ENCODE measurements at regions not wholly inside any gene's neighbourhood (a gene's known extent, or its start where the extent isn't known, plus 50 kb on each side); places are given as distances from the start of the nearest gene placed in this dataset.
"Not testable (repeated sequence)": the region's sequence is repeated elsewhere in the genome, so short reads cannot be mapped to it uniquely, and the experiment has no call there.

DNA sequence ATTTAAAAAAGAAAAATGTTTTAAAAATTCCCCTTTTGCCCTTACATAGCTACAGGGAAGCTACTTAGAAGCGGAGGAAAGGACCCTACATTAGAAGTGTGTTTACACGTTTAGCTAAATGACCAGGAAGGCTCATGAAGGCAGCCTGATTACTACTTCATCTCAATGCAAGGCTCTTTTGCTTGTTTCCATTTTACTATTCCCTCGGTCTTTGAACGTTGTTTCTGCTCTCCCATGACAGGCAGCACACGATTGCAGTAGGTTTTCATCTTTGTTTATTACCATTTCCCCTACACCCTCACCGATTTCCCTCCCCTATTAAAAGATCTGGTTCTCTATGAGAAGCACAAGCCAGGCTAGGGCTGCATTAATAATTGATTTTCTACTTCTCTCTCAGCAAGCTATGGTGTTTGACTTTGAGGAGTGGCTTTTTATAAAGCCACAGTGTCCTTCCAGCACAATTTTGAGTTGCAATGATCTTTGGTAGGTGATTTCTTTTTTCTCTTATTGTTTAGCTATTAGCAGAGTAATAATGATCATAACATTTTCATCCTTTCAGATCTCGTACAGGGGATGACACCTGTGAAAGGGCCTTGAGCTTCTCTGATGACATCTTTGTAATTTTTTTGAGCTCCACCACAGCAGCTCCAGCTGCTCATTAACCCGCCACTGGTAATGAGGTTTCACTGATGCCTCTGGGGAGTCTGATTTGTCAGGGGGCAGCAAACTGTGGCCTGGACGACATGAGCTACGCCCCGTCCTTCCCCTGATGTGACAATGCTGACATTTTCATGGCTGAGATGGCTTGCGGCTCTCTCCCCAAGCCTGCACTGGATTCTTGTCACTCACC, 670.3 kb downstream of the UQCRFS1 start:
- Histone ChIP-seq H3K79me2 (ENCODE audit: insufficient read depth, low read length) (no peaks in the 10 kb centered on the region), H3K36me3 (ENCODE audit: insufficient read depth, low read length) (no peaks in the 10 kb centered on the region), H3K27me3 (ENCODE audit: insufficient read depth, low read length) (no peaks in the 10 kb centered on the region), H3K4me2 (ENCODE audit: insufficient read depth, low read length) (no peak overlapping the region), H3K4me1 (ENCODE audit: insufficient read depth, low read length) (no peaks in the 10 kb centered on the region), H3K4me3 (ENCODE audit: insufficient read depth, low read length) (no peak overlapping the region), H2AFZ (ENCODE audit: low read length) (no peak overlapping the region), H4K20me1 (ENCODE audit: insufficient read depth, low read length) (no peaks in the 10 kb centered on the region), H3K27ac (ENCODE audit: low read depth, low read length) (no peak overlapping the region), H3K9me3 (ENCODE audit: low read depth, low read length) (no peaks in the 10 kb centered on the region)
- TF ChIP-seq, protein P1, sequence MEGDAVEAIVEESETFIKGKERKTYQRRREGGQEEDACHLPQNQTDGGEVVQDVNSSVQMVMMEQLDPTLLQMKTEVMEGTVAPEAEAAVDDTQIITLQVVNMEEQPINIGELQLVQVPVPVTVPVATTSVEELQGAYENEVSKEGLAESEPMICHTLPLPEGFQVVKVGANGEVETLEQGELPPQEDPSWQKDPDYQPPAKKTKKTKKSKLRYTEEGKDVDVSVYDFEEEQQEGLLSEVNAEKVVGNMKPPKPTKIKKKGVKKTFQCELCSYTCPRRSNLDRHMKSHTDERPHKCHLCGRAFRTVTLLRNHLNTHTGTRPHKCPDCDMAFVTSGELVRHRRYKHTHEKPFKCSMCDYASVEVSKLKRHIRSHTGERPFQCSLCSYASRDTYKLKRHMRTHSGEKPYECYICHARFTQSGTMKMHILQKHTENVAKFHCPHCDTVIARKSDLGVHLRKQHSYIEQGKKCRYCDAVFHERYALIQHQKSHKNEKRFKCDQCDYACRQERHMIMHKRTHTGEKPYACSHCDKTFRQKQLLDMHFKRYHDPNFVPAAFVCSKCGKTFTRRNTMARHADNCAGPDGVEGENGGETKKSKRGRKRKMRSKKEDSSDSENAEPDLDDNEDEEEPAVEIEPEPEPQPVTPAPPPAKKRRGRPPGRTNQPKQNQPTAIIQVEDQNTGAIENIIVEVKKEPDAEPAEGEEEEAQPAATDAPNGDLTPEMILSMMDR (IDR thresholded peaks at IDR 0.05; ENCODE audit: extremely low read depth, low read depth, low read length), result no peak
- no peak for DNase-seq (ENCODE audit: insufficient read length, low spot score, missing footprints)

DNA sequence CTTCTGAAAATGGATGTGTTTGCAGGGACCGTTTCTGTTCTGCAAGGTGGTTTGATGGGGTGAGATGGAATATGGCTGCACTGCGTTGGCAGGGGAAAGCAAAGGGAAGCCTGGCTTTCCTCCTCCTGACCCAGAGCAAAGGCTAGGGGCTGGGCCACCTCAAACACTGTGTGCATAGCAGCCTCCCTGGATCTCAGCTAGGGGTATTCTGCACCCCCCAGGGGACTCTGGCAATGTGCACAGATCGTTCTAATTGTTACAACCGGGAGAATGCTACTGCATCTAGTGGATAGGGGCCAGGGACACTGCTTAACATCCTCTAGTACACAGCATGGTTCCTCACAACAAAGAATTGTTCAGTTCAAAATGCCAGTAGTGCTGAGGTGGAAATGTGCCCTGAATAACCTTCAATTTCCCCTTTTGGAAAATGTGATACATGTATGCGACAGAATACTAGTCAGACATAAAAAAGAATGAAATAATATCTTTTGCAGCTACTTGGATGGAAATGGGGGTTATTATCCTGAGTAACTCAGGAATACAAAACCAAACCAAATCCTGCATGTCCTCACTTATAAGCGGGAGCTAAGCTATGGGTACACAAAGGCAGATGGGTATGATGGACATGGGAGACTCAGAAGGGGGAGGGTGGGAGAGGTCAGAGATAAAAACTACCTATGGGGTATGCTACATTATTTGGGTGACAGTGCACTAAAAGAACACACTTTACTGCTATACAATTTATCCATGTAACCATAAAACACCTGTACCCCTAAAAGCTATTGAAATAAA, 671.2 kb downstream of the UQCRFS1 start:
- TF ChIP-seq, protein P1 (IDR thresholded peaks at IDR 0.05; ENCODE audit: extremely low read depth, low read depth, low read length), result no peak
- Histone ChIP-seq H3K4me2 (ENCODE audit: insufficient read depth, low read length) (no peak overlapping the region), H3K79me2 (ENCODE audit: insufficient read depth, low read length) (no peaks in the 10 kb centered on the region), H4K20me1 (ENCODE audit: insufficient read depth, low read length) (no peaks in the 10 kb centered on the region), H3K27ac (ENCODE audit: low read depth, low read length) (no peak overlapping the region), H3K27me3 (ENCODE audit: insufficient read depth, low read length) (no peaks in the 10 kb centered on the region), H3K36me3 (ENCODE audit: insufficient read depth, low read length) (no peaks in the 10 kb centered on the region), H2AFZ (ENCODE audit: low read length) (no peak overlapping the region), H3K4me1 (ENCODE audit: insufficient read depth, low read length) (no peaks in the 10 kb centered on the region), H3K9me3 (ENCODE audit: low read depth, low read length) (no peaks in the 10 kb centered on the region), H3K4me3 (ENCODE audit: insufficient read depth, low read length) (no peak overlapping the region)
- no peak for DNase-seq (ENCODE audit: insufficient read length, low spot score, missing footprints)

DNA sequence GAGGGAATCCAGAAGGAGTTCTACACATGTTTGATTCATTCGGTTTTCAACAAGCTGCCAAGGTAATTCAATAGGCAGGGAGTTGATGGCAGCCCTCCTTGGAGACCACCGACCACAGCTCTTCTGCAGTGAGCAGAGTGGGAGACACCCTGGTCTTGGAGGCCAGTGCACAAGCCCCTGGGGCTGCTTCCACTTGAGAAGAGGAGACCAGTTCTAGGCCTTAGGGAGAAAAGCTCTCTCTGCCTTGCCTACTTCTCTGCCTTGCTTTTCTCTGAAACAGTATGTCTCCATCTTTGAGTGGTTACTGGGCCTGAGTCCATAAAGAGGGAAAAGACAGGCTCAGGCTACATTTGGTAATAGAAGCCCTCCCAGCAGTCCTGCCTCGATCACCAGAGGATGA, 671.9 kb downstream of the UQCRFS1 start:
- TF ChIP-seq, protein P1 (IDR thresholded peaks at IDR 0.05; ENCODE audit: extremely low read depth, low read depth, low read length), result no peak
- H3K4me2 ChIP-seq (ENCODE audit: insufficient read depth, low read length), result no peak overlapping the region
- H4K20me1 ChIP-seq (ENCODE audit: insufficient read depth, low read length), result no peaks in the 10 kb centered on the region
- H2AFZ ChIP-seq (ENCODE audit: low read length), result no peak overlapping the region
- no peak overlapping the region for H3K27ac ChIP-seq (ENCODE audit: low read depth, low read length)
- H3K4me3 ChIP-seq (ENCODE audit: insufficient read depth, low read length), result no peak overlapping the region
- H3K4me1 ChIP-seq (ENCODE audit: insufficient read depth, low read length), result no peaks in the 10 kb centered on the region
- H3K27me3 ChIP-seq (ENCODE audit: insufficient read depth, low read length), result no peaks in the 10 kb centered on the region
- no peak for DNase-seq (ENCODE audit: insufficient read length, low spot score, missing footprints)
- H3K36me3 ChIP-seq (ENCODE audit: insufficient read depth, low read length), result no peaks in the 10 kb centered on the region
- H3K9me3 ChIP-seq (ENCODE audit: low read depth, low read length), result no peaks in the 10 kb centered on the region
- H3K79me2 ChIP-seq (ENCODE audit: insufficient read depth, low read length), result no peaks in the 10 kb centered on the region

DNA sequence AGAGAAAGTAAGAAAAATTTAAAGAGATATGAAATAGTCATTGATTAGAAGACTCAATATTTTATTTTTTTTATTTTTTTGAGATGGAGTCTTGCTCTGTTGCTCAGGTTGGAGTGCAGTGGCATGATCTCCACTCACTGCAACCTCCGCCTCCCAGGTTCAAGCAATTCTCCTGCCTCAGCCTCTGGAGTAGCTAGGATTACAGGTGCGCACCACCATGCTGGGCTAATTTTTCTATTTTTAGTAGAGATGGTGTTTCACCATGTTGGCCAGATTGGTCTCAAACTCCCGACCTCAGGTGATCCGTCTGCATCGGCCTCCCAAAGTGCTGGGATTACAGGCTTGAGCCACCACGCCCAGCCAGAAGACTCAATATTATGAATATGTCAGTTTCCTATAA, 672.6 kb downstream of the UQCRFS1 start:
- H3K4me3 ChIP-seq (ENCODE audit: insufficient read depth, low read length); H3K4me2 ChIP-seq (ENCODE audit: insufficient read depth, low read length); DNase-seq (ENCODE audit: insufficient read length, low spot score, missing footprints); H4K20me1 ChIP-seq (ENCODE audit: insufficient read depth, low read length); H3K36me3 ChIP-seq (ENCODE audit: insufficient read depth, low read length); H3K4me1 ChIP-seq (ENCODE audit: insufficient read depth, low read length); H3K27me3 ChIP-seq (ENCODE audit: insufficient read depth, low read length); H2AFZ ChIP-seq (ENCODE audit: low read length); H3K27ac ChIP-seq (ENCODE audit: low read depth, low read length); H3K9me3 ChIP-seq (ENCODE audit: low read depth, low read length); H3K79me2 ChIP-seq (ENCODE audit: insufficient read depth, low read length): not testable (repeated sequence)

Measured in osteoblast (primary cell).